H9 (cell line): ENCODE measurements at regions not wholly inside any gene's neighbourhood (a gene's known extent, or its start where the extent isn't known, plus 50 kb on each side); places are given as distances from the start of the nearest gene placed in this dataset.

Experiments used
- DNase-seq: peaks from one replicate; pipeline ENCODE4 v3.0.0-alpha.2; 2017
- H2AFZ ChIP-seq: one replicate; pipeline ENCODE4 v1.6.1; 2013; ENCODE audit warnings: mild to moderate bottlenecking, low read length, control low read depth, moderate library complexity
- H2AK5ac ChIP-seq: 2 replicates; pipeline ENCODE4 v1.6.1; 2013; ENCODE audit warnings: low read length, control low read depth, mixed read lengths; ENCODE audit not compliant: insufficient read length
- H2BK120ac ChIP-seq: one replicate; pipeline ENCODE4 v1.6.1; 2013; ENCODE audit warnings: low read depth, mild to moderate bottlenecking, low read length, control low read depth, inconsistent platforms; ENCODE audit not compliant: poor library complexity, severe bottlenecking
- H2BK12ac ChIP-seq: 2 replicates; pipeline ENCODE4 v1.6.1; 2013; ENCODE audit warnings: low read length, control low read depth, mixed read lengths, low read depth; ENCODE audit not compliant: insufficient read length
- H2BK15ac ChIP-seq: 2 replicates; pipeline ENCODE4 v1.6.1; 2013; ENCODE audit warnings: low read depth, low read length, control low read depth
- H2BK20ac ChIP-seq: one replicate; pipeline ENCODE4 v1.6.1; 2013; ENCODE audit warnings: low read depth, mild to moderate bottlenecking, low read length, control low read depth, inconsistent platforms; ENCODE audit not compliant: poor library complexity, severe bottlenecking
- H2BK5ac ChIP-seq: 2 replicates; pipeline ENCODE4 v1.6.1; 2013; ENCODE audit warnings: low read length, control low read depth, mixed read lengths; ENCODE audit not compliant: insufficient read length
- H3K14ac ChIP-seq: 2 replicates; pipeline ENCODE4 v1.6.1; 2013; ENCODE audit warnings: low read length, control low read depth; ENCODE audit not compliant: insufficient read depth
- H3K18ac ChIP-seq: 2 replicates; pipeline ENCODE4 v1.6.1; 2013; ENCODE audit warnings: low read depth, mild to moderate bottlenecking, mixed read lengths, low read length, control low read depth; ENCODE audit not compliant: insufficient read length
- H3K23ac ChIP-seq: 2 replicates; pipeline ENCODE4 v1.6.1; 2013; ENCODE audit warnings: low read length, control low read depth, mixed read lengths, low read depth; ENCODE audit not compliant: insufficient read length
- H3K23me2 ChIP-seq: 2 replicates; pipeline ENCODE4 v1.6.1; 2013; ENCODE audit warnings: low read depth, mild to moderate bottlenecking, mixed read lengths, low read length, control low read depth; ENCODE audit not compliant: insufficient read length, poor library complexity, severe bottlenecking
- H3K27ac ChIP-seq: 2 replicates; pipeline ENCODE4 v1.5.1; 2013; ENCODE audit warnings: low read length, control low read depth, mixed read lengths, low read depth; ENCODE audit not compliant: insufficient read length
- H3K27me3 ChIP-seq: 2 replicates; pipeline ENCODE4 v1.6.1; 2013; ENCODE audit warnings: low read length, control low read depth, inconsistent platforms; ENCODE audit not compliant: insufficient read depth
- H3K4ac ChIP-seq: 2 replicates; pipeline ENCODE4 v1.6.1; 2013; ENCODE audit warnings: low read depth, mild to moderate bottlenecking, control low read depth, inconsistent platforms, low read length, moderate library complexity
- H3K4me1 ChIP-seq: 2 replicates; pipeline ENCODE4 v1.6.1; 2013; ENCODE audit warnings: low read length, control low read depth, inconsistent platforms; ENCODE audit not compliant: insufficient read depth
- H3K4me2 ChIP-seq: 2 replicates; pipeline ENCODE4 v1.6.1; 2013; ENCODE audit warnings: low read length, control low read depth, mixed read lengths; ENCODE audit not compliant: insufficient read length, insufficient read depth
- H3K56ac ChIP-seq: 2 replicates; pipeline ENCODE4 v1.6.1; 2013; ENCODE audit warnings: low read depth, mild to moderate bottlenecking, mixed read lengths, low read length, control low read depth; ENCODE audit not compliant: insufficient read length
- H3K79me1 ChIP-seq: 2 replicates; pipeline ENCODE4 v1.6.1; 2013; ENCODE audit warnings: low read depth, mild to moderate bottlenecking, moderate library complexity, low read length, control low read depth, inconsistent platforms; ENCODE audit not compliant: insufficient read depth, poor library complexity, severe bottlenecking
- H3K79me2 ChIP-seq: 2 replicates; pipeline ENCODE4 v1.6.1; 2013; ENCODE audit warnings: low read length, control low read depth, inconsistent platforms; ENCODE audit not compliant: insufficient read depth
- H3K9ac ChIP-seq: 2 replicates; pipeline ENCODE4 v1.6.1; 2013; ENCODE audit warnings: low read length, control low read depth, mixed read lengths; ENCODE audit not compliant: insufficient read length; ENCODE audit errors: extremely low read depth
- H3K9me3 ChIP-seq: one replicate; pipeline ENCODE4 v1.6.1; 2013; ENCODE audit warnings: low read depth, low read length, inconsistent platforms; ENCODE audit not compliant: control insufficient read depth
- H3T11ph ChIP-seq: one replicate; pipeline ENCODE4 v1.6.1; 2013; ENCODE audit warnings: mild to moderate bottlenecking, low read length, control low read depth, inconsistent platforms
- H4K20me1 ChIP-seq: one replicate; pipeline ENCODE4 v1.6.1; 2013; ENCODE audit not compliant: control insufficient read depth, insufficient read length, insufficient read depth
- H4K5ac ChIP-seq: 2 replicates; pipeline ENCODE4 v1.6.1; 2013; ENCODE audit warnings: low read depth, mild to moderate bottlenecking, mixed read lengths, low read length, control low read depth; ENCODE audit not compliant: insufficient read length
- H4K8ac ChIP-seq: replicated peaks from 2 replicates; pipeline ENCODE4 v1.6.1; 2013; ENCODE audit warnings: low read length, control low read depth, mixed read lengths, low read depth; ENCODE audit not compliant: insufficient read length
- H4K91ac ChIP-seq: 2 replicates; pipeline ENCODE4 v1.6.1; 2013; ENCODE audit warnings: low read depth, mild to moderate bottlenecking, moderate library complexity, mixed read lengths, low read length, control low read depth; ENCODE audit not compliant: insufficient read length
- H3K27ac Mint-ChIP-seq, 3 experiments: 2 replicates in 2 of 3; 3 replicates in 1 of 3; pipeline ENCODE4 v1.8.0; 2020 to 2021; ENCODE audit warnings: mixed read lengths in 3 of 3, mild to moderate bottlenecking in 1 of 3, moderate library complexity in 1 of 3
- H3K27me3 Mint-ChIP-seq: 2 replicates; pipeline ENCODE4 v1.8.0; 2021; ENCODE audit warnings: low read depth, mild to moderate bottlenecking, moderate library complexity, mixed read lengths
- H3K36me3 Mint-ChIP-seq, 3 experiments: 2 replicates in 2 of 3; 3 replicates in 1 of 3; pipeline ENCODE4 v1.8.0; 2020 to 2021; ENCODE audit warnings: low read depth in 3 of 3, mixed read lengths in 3 of 3; ENCODE audit not compliant: insufficient read depth in 1 of 3
- H3K4me1 Mint-ChIP-seq, 2 experiments: 2 replicates each; pipeline ENCODE4 v1.8.0; 2020; ENCODE audit warnings: mixed read lengths in 2 of 2
- H3K4me3 Mint-ChIP-seq, 2 experiments: 2 replicates in 1 of 2; 3 replicates in 1 of 2; pipeline ENCODE4 v1.8.0; 2020 to 2021; ENCODE audit warnings: mild to moderate bottlenecking in 2 of 2, mixed read lengths in 2 of 2, moderate library complexity in 1 of 2
- H3K9me3 Mint-ChIP-seq, 2 experiments: 2 replicates in 1 of 2; 3 replicates in 1 of 2; pipeline ENCODE4 v1.8.0; 2020; ENCODE audit warnings: mild to moderate bottlenecking in 2 of 2, mixed read lengths in 2 of 2, moderate library complexity in 1 of 2
- CTCF ChIP-seq: fragments of 200-600 bp; sonication (generic); conservative IDR thresholded peaks from 3 replicates; pipeline ENCODE4 v1.8.0; 2021; ENCODE audit warnings: antibody characterized with exemption, mild to moderate bottlenecking
- WGBS: extraction: QIAGEN DNeasy Blood & Tissue Kit; methylation state at CpG from one replicate; pipeline ENCODE4 v1.1.7; 2013; ENCODE audit warnings: missing lambda C conversion rate, low lambda C conversion rate, mixed read lengths; ENCODE audit not compliant: insufficient read length; ENCODE audit errors: extremely low coverage; 5-methylcytosine and 5-hydroxymethylcytosine counted together

DNA sequence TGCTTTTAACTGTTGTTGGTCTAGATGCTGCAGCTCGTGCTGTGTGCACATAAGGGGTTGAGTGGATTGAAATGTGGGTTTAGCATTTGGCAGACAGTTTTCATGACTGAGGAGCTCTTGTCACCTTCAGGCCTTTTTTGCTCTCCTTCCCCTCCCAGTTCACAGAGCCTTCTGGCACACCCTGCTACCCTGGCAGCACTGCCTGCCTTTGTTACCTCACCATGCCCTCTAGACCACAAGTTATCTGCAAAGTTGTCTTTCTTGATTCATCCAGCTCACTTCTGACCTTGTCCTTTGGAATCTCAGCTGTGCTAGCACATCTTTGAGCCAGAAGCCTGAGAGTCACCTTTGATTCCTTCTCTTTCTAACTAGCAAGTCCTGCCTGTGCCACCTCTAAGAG, 348.9 kb upstream of the ZFP64 start:
- TF ChIP-seq CTCF: no peak
- no peak overlapping the region for H3K4me3 Mint-ChIP-seq
- WGBS: no CpG with 5 or more reads among the region's 1 CpG
- no peak overlapping the region for H4K8ac ChIP-seq
- H3K4me1 Mint-ChIP-seq: no peaks in the 10 kb centered on the region
- no peak overlapping the region for H3K14ac ChIP-seq
- no peak overlapping the region for H2AFZ ChIP-seq
- no peaks in the 10 kb centered on the region for H3K79me1 ChIP-seq
- no peak overlapping the region for H3K4me2 ChIP-seq
- no peak overlapping the region for H3K23ac ChIP-seq
- H3K36me3 Mint-ChIP-seq: peaks cover 5 to 27% (median 14%) of the 10 kb centered on the region in 3 experiments; a peak in 5 of 7 replicates
- no peak overlapping the region for H4K5ac ChIP-seq
- H3K27me3 Mint-ChIP-seq: no peaks in the 10 kb centered on the region; the same call in 1 of the 2 replicates
- no peak for DNase-seq
- no peaks in the 10 kb centered on the region for H3K23me2 ChIP-seq
- no peak overlapping the region for H3K4ac ChIP-seq
- H3T11ph ChIP-seq: no peak overlapping the region
- H3K56ac ChIP-seq: no peak overlapping the region
- peaks cover 27 to 35% of the 10 kb centered on the region in 2 experiments for H3K9me3 Mint-ChIP-seq
- H4K91ac ChIP-seq: no peak overlapping the region
- H2BK15ac ChIP-seq: no peak overlapping the region
- H2BK20ac ChIP-seq: no peak overlapping the region
- no peak overlapping the region for H2BK5ac ChIP-seq
- H3K27ac ChIP-seq: no peak overlapping the region
- H2AK5ac ChIP-seq: no peak overlapping the region
- H3K9me3 ChIP-seq: no peaks in the 10 kb centered on the region
- H2BK120ac ChIP-seq: no peak overlapping the region
- H3K27ac Mint-ChIP-seq: no peak overlapping the region
- no peaks in the 10 kb centered on the region for H3K4me1 ChIP-seq
- no peaks in the 10 kb centered on the region for H3K79me2 ChIP-seq
- no peaks in the 10 kb centered on the region for H4K20me1 ChIP-seq
- H3K18ac ChIP-seq: no peak overlapping the region
- H2BK12ac ChIP-seq: no peak overlapping the region
- no peaks in the 10 kb centered on the region for H3K27me3 ChIP-seq
- H3K9ac ChIP-seq: no peak overlapping the region
